Fibroblast of peridontal ligament (primary cell): ENCODE measurements at regions not wholly inside any gene's neighbourhood (a gene's known extent, or its start where the extent isn't known, plus 50 kb on each side); places are given as distances from the start of the nearest gene placed in this dataset.
A peak's percentile ranks its signal among the peaks of the same experiment; 100 is the strongest.

Source experiments
- DNase-seq: peaks from one replicate; pipeline ENCODE4 v3.0.0-alpha.2; 2010; ENCODE audit errors: extremely low read depth

- DNase-seq, result peak; percentile 70
These were observed 77.2 kb upstream of the SLC6A11 start for GRCh38 chr3:10738688-10739372.

DNA sequence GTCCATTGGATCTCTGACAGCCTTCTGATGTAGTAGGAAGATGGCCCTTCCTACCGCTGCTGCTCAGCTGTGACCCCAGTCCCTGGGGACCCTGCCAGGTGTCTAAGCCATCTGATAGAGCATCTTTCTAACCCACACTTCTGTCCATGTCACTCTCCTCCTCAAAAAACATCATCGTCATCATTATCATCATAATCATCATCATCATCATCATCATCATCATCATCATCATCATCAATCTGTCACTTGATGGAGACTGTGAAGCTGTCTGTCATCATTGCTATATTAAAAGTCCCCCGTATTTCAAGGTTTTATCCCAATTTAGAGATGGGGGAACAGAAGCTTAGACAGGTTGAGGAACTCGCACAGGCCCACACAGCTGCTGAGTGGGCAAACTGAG, 75.1 kb upstream of the SLC6A11 start:
- no peak for DNase-seq

- DNase-seq, result no peak
These were observed 73.9 kb upstream of the SLC6A11 start for GRCh38 chr3:10741891-10742671.

GRCh38 chr3:10743366-10744097, 72.5 kb upstream of the SLC6A11 start:
- no peak for DNase-seq

DNA sequence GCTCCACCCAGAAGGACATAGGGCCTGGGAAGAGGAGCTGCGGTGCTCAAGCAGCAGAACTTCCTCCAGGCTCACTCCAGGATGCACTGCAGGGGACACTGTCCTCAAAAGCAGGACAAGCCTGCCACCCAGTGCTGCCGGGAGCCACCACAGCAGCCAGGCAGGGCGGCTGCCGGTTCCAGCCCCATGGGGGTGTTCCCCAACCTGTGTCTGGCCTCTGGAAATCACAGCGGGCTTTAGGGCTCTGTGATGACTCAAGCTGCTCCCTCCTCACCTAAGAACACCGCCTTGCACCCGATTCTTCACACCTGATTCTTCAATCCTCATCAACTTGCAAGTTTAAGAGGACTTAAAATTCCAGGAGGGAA, 71.9 kb upstream of the SLC6A11 start:
- no peak for DNase-seq

DNA sequence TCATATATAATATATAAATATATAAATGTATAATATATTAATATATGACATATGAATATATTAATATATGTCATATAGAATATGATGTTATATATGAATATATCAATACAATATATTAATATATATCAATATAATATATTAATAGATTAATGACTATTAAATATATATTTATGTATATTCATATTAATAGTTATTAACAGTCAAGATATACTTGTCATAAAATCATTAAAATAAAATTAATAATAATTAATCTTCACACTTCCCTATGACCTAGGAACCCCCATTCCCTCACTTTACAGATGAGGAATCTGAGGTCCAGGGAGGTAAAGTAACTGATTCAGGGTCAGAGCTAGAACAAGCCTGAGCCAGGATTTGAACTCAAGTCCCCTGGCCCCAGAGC, 70.6 kb upstream of the SLC6A11 start:
- no peak for DNase-seq

- DNase-seq, result no peak
These were observed 70.0 kb upstream of the SLC6A11 start for GRCh38 chr3:10746001-10746400.

GRCh38 chr3:10746684-10747083, 69.3 kb upstream of the SLC6A11 start:
- no peak for DNase-seq

GRCh38 chr3:10747341-10747740, 68.7 kb upstream of the SLC6A11 start:
- DNase-seq, result no peak

- no peak for DNase-seq
These were observed 68.0 kb upstream of the SLC6A11 start for GRCh38 chr3:10748040-10748439.

- peak; percentile 23 for DNase-seq
These were observed 62.1 kb upstream of the SLC6A11 start for GRCh38 chr3:10753964-10754363.

GRCh38 chr3:10756546-10756945, 59.5 kb upstream of the SLC6A11 start:
- no peak for DNase-seq

DNA sequence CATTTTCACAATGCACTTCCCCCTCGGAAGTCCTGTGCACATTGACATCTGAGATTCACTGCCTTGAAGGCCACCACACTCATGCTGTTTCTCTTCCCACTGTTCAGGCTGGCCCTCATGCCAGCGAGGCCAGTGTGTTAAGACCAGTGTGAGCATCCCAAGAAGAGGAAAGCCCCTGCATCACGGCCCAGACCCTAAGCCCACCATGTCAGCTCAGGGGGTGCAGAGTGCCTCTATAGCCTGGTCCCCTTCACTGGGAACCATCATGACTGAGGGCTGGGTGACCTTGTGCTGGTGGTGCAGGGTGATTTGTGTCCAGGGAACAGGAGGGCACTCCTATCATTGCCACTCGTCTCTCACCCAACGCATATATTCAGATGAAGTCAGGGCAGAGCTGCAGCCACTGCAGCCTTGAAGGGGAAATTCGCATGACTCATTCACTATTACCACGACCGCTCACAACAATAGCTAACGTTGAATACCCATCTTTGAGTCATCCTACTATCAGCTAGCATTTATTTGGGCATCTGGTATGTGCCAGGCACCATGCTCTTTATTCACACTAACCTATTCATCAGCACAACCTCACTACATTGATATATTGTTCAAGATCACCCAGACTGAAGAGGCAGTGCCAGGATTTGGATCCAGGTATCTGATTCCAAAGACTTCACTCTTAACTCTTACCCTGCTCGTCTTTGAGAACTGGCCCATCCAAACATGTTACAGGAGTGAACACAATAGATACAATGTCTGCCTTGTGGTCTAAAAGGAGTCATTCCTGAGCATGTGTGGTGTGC, 58.8 kb upstream of the SLC6A11 start:
- DNase-seq, result no peak

DNA sequence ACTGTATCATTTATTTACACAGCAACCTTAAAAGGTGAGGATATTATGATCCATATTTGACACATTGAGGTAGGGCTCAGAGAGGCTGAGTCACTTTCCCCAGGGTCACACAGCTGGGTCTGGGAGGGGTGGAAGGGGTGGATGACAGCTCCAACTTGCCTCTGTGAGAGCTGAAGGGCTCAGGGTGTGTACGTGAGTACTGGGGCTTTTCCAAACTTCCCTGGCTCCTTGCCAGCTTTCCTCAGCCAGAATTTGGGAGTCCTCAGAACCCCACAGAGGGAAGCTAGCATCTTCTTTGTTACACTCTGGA, 58.3 kb upstream of the SLC6A11 start:
- no peak for DNase-seq

DNA sequence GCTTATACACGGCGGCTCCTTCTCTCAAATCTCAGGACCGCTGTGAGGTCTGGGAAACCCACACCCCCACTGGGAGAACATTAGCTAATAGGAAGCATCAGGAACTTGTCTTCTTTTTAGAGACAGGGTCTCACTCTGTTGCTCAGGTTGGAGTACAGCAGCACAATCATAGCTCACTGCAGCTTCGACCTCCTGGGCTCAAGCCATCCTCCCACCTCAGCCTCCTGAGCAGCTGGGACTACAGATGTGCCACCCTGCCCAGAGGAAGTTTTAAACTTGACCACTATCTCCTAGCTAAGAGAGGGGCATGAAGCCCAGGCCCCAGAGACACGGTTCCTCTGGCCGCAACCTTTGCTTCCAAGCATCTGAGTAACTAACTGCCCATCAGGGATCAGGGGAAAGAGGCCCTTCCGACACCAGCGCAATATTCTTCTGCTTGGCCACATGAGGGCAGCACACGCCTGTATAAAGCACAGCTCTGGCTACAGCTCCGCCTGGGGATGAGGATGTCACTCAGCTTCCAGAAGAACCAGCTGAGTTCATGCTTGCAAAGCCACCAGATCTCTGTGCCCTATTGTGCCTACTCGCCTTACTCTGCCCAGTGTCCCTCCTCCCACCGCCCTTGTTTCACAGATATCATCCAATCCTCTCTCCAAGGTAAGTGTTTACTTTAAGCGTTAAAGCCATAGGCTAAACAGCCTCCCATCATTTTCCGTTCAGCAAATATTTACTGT, 57.6 kb upstream of the SLC6A11 start:
- peak; percentile 67 for DNase-seq

DNA sequence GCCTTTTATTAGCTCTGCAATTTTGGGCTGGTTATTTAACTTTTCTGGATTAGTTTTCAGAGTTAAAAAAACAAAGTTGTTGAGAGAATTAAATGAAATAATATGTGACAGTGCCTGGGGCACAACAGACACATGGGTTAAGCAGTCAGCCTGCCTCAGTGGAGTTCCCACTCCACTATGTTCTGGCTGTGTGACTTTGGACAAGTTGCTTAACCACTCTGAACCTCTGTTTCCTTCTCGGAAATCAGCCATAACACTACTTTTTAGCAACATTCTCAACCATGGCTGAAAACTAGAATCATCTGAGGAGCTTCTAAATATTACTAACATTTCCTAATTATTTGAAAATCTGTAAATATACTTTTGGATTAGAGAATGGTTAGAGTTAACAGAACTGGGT, 56.5 kb upstream of the SLC6A11 start:
- no peak for DNase-seq

- DNase-seq, result no peak
These were observed 55.8 kb upstream of the SLC6A11 start for GRCh38 chr3:10760199-10760598.

- DNase-seq, result no peak
These were observed 54.4 kb upstream of the SLC6A11 start for GRCh38 chr3:10761583-10761982.

- DNase-seq, result no peak
These were observed 53.9 kb upstream of the SLC6A11 start for GRCh38 chr3:10762116-10762515.

GRCh38 chr3:10762611-10763247, 53.3 kb upstream of the SLC6A11 start:
- no peak for DNase-seq

DNA sequence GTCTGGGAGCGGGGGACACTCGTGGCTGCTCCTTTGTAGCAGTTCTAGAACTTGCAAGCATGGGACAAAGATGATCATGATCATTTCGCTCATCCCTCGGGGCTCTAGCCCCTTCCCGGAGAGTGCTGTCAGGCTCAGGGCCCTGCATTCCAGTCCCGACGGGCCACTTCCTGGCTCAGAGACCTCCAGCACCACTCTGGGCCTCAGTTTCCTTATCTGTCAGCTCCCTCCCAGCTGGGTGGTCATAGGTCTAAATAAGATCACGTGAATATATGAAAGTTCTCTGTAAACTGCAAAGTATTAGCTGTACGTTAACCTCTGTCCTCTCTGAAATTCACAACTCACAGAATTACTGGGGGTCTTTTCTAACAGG, 52.8 kb upstream of the SLC6A11 start:
- no peak for DNase-seq
